NT2/D1 (cell line): ENCODE measurements at regions not wholly inside any gene's neighbourhood (a gene's known extent, or its start where the extent isn't known, plus 50 kb on each side); places are given as distances from the start of the nearest gene placed in this dataset.

ENCODE experiments used
- SUZ12 ChIP-seq: IDR thresholded peaks from 2 replicates; pipeline ENCODE4 v1.6.1; 2011; ENCODE audit not compliant: insufficient read length, insufficient read depth; ENCODE audit errors: extremely low read depth
- ZNF274 ChIP-seq: IDR thresholded peaks from 2 replicates; pipeline ENCODE4 v1.6.1; 2011; ENCODE audit warnings: mild to moderate bottlenecking, low read depth, low read length

GRCh38 chr20:56957737-56958553, 308.5 kb downstream of the BMP7 start:
- TF ChIP-seq SUZ12: no peak
- no peak for TF ChIP-seq ZNF274
